ENCODE measurements at regions not wholly inside any gene's neighbourhood (a gene's known extent, or its start where the extent isn't known, plus 50 kb on each side); places are given as distances from the start of the nearest gene placed in this dataset.

- Histone ChIP-seq H3K4me1 (ENCODE audit: control insufficient read depth, extremely low read depth, insufficient read depth, low read length) (peaks cover 9% of the 10 kb centered on the region), H4K20me1 (replicated peaks; ENCODE audit: control insufficient read depth, extremely low read depth, insufficient read depth, low read length) (no peaks in the 10 kb centered on the region), H3K9me3 (replicated peaks; ENCODE audit: control insufficient read depth, insufficient read depth, low read length) (no peaks in the 10 kb centered on the region), H3K4me2 (ENCODE audit: insufficient read depth, low read length) (no peak overlapping the region), H3K9me1 (replicated peaks; ENCODE audit: control insufficient read depth, extremely low read depth, insufficient read depth, low read length) (no peaks in the 10 kb centered on the region), H3K36me3 (ENCODE audit: control insufficient read depth in 2 of 2, extremely low read depth in 1 of 2, insufficient read depth in 2 of 2, low read length in 2 of 2) (no peaks in the 10 kb centered on the region), H3K27me3 (ENCODE audit: control insufficient read depth in 2 of 2, insufficient read depth in 2 of 2, low read length in 2 of 2) (no peaks in the 10 kb centered on the region), H3K4me3 (replicated peaks in 1 of 3; ENCODE audit: insufficient read depth in 1 of 3, low read depth in 1 of 3, low read length in 3 of 3) (no peak overlapping the region), H3K79me2 (ENCODE audit: control insufficient read depth, insufficient read depth, low read length) (no peaks in the 10 kb centered on the region), H3K27ac (ENCODE audit: insufficient read depth, low read depth, low read length) (no peak overlapping the region), H2AFZ (ENCODE audit: low read depth, low read length) (no peak overlapping the region), H3K9ac (replicated peaks; ENCODE audit: extremely low read depth, insufficient read depth, low read length) (no peak overlapping the region)
- no TSS peak for BruUV-seq (replicated peaks)
- dilution Hi-C loops (cut with MboI; ENCODE audit: extremely low pct_ligation_motif_present, low sequenced_read_pairs) (no loop called here), intact Hi-C loops (cut with micrococcal nuclease) (no loop called here)
- no peak for TF ChIP-seq FOS (IDR thresholded peaks at IDR 0.05; ENCODE audit: borderline replicate concordance, insufficient read depth, low read length)
- TF ChIP-seq POLR2A (IDR thresholded peaks at IDR 0.05; ENCODE audit: low read depth, low read length): no peak
- TF ChIP-seq, protein P1, sequence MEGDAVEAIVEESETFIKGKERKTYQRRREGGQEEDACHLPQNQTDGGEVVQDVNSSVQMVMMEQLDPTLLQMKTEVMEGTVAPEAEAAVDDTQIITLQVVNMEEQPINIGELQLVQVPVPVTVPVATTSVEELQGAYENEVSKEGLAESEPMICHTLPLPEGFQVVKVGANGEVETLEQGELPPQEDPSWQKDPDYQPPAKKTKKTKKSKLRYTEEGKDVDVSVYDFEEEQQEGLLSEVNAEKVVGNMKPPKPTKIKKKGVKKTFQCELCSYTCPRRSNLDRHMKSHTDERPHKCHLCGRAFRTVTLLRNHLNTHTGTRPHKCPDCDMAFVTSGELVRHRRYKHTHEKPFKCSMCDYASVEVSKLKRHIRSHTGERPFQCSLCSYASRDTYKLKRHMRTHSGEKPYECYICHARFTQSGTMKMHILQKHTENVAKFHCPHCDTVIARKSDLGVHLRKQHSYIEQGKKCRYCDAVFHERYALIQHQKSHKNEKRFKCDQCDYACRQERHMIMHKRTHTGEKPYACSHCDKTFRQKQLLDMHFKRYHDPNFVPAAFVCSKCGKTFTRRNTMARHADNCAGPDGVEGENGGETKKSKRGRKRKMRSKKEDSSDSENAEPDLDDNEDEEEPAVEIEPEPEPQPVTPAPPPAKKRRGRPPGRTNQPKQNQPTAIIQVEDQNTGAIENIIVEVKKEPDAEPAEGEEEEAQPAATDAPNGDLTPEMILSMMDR (IDR thresholded peaks at IDR 0.05; ENCODE audit: extremely low read depth in 1 of 2, insufficient read depth in 1 of 2, low read depth in 1 of 2, low read length in 2 of 2): no peak
- no peak for TF ChIP-seq POLR2AphosphoS5 (IDR thresholded peaks at IDR 0.05; ENCODE audit: insufficient read depth, low read depth, low read length)
- FAIRE-seq: no peak
- DNase-seq (ENCODE audit: low read depth, low spot score): no peak
- ChIA-PET CTCF (interaction anchor here (1.1 to 1.6 kb wide), 2 partner anchors 10 to 304 kb away, joined by 3 to 6 read pairs; no protein-coding TSS in a partner anchor), POLR2A (no interaction called here)
These were observed 482.7 kb upstream of the RGS6 start for GRCh38 chr14:71449316-71450055.

- intact Hi-C loops (cut with micrococcal nuclease): no loop called here
- Histone ChIP-seq H3K4me3 (replicated peaks in 1 of 3; ENCODE audit: insufficient read depth in 1 of 3, low read depth in 1 of 3, low read length in 3 of 3) (no peak overlapping the region), H3K9ac (replicated peaks; ENCODE audit: extremely low read depth, insufficient read depth, low read length) (no peak overlapping the region), H3K4me1 (ENCODE audit: control insufficient read depth, extremely low read depth, insufficient read depth, low read length) (peaks cover 10% of the 10 kb centered on the region), H4K20me1 (replicated peaks; ENCODE audit: control insufficient read depth, extremely low read depth, insufficient read depth, low read length) (no peaks in the 10 kb centered on the region), H3K79me2 (ENCODE audit: control insufficient read depth, insufficient read depth, low read length) (no peaks in the 10 kb centered on the region), H3K27me3 (ENCODE audit: control insufficient read depth in 2 of 2, insufficient read depth in 2 of 2, low read length in 2 of 2) (no peaks in the 10 kb centered on the region), H3K9me3 (replicated peaks; ENCODE audit: control insufficient read depth, insufficient read depth, low read length) (no peaks in the 10 kb centered on the region), H3K4me2 (ENCODE audit: insufficient read depth, low read length) (no peak overlapping the region), H3K27ac (ENCODE audit: insufficient read depth, low read depth, low read length) (no peak overlapping the region), H3K36me3 (ENCODE audit: control insufficient read depth in 2 of 2, extremely low read depth in 1 of 2, insufficient read depth in 2 of 2, low read length in 2 of 2) (no peaks in the 10 kb centered on the region), H2AFZ (ENCODE audit: low read depth, low read length) (no peak overlapping the region), H3K9me1 (replicated peaks; ENCODE audit: control insufficient read depth, extremely low read depth, insufficient read depth, low read length) (no peaks in the 10 kb centered on the region)
- FAIRE-seq (no peak), DNase-seq (ENCODE audit: low read depth, low spot score) (no peak)
- TF ChIP-seq POLR2AphosphoS5 (IDR thresholded peaks at IDR 0.05; ENCODE audit: insufficient read depth, low read depth, low read length): no peak
- TF ChIP-seq MYC (IDR thresholded peaks at IDR 0.05; ENCODE audit: low read depth, low read length): no peak
- no peak for TF ChIP-seq POLR2A (IDR thresholded peaks at IDR 0.05; ENCODE audit: low read depth, low read length)
- no peak for TF ChIP-seq EZH2 (IDR thresholded peaks at IDR 0.05; ENCODE audit: borderline replicate concordance, low read depth, low read length, severe bottlenecking)
- no peak for TF ChIP-seq MAX (IDR thresholded peaks at IDR 0.05; ENCODE audit: insufficient read depth, insufficient read length)
- TF ChIP-seq JUN (IDR thresholded peaks at IDR 0.05; ENCODE audit: borderline replicate concordance, insufficient read depth, insufficient read length, low read depth): no peak
- TF ChIP-seq FOS (IDR thresholded peaks at IDR 0.05; ENCODE audit: borderline replicate concordance, insufficient read depth, low read length): no peak
- no peak for TF ChIP-seq GATA2 (IDR thresholded peaks at IDR 0.05; ENCODE audit: insufficient read depth, insufficient read length, low read depth, low read length)
- TF ChIP-seq, protein P1 (IDR thresholded peaks at IDR 0.05; ENCODE audit: extremely low read depth in 1 of 2, insufficient read depth in 1 of 2, low read depth in 1 of 2, low read length in 2 of 2): no peak
- ChIA-PET CTCF (no interaction called here), POLR2A (no interaction called here)
- dilution Hi-C loops (cut with MboI; ENCODE audit: extremely low pct_ligation_motif_present, low sequenced_read_pairs): no loop called here
- BruUV-seq (replicated peaks): no TSS peak
These were observed 480.7 kb upstream of the RGS6 start for GRCh38 chr14:71451501-71451900.
